ENCODE measurements at regions not wholly inside any gene's neighbourhood (a gene's known extent, or its start where the extent isn't known, plus 50 kb on each side); places are given as distances from the start of the nearest gene placed in this dataset.

GRCh38 chr5:118310401-118310800, 677.9 kb downstream of the DTWD2 start:
- Histone ChIP-seq H3K36me3 (no peaks in the 10 kb centered on the region), H3K4me1 (no peaks in the 10 kb centered on the region), H3K4me3 (no peak overlapping the region), H3K27me3 (replicated peaks in 1 of 7) (no peaks in the 10 kb centered on the region), H3K9me3 (no peaks in the 10 kb centered on the region), H3K27ac (no peak overlapping the region)
- intact Hi-C loops (cut with DNase I; ENCODE audit: low total_unique reads), result no loop called here
- no peak for DNase-seq
- 55 to 76% (median 72%) methylated on average over 3 of the region's 3 CpGs for WGBS, 5 donors
- TF ChIP-seq POLR2A (IDR thresholded peaks at IDR 0.05) (no peak), CTCF (IDR thresholded peaks at IDR 0.05 in 8 of 11, conservative IDR thresholded peaks at IDR 0.05 in 3 of 11) (no peak), POLR2AphosphoS5 (IDR thresholded peaks at IDR 0.05) (no peak)

GRCh38 chr5:118303296-118303695, 685.1 kb downstream of the DTWD2 start:
- H3K4me1 ChIP-seq, result no peaks in the 10 kb centered on the region
- no peak for DNase-seq
- H3K9me3 ChIP-seq, result no peaks in the 10 kb centered on the region
- no peak overlapping the region for H3K4me3 ChIP-seq
- WGBS, 5 donors, result 79 to 94% (median 84%) methylated on average over 2 of the region's 2 CpGs
- no peaks in the 10 kb centered on the region for H3K36me3 ChIP-seq
- TF ChIP-seq CTCF (IDR thresholded peaks at IDR 0.05 in 8 of 11, conservative IDR thresholded peaks at IDR 0.05 in 3 of 11), result no peak
- TF ChIP-seq POLR2AphosphoS5 (IDR thresholded peaks at IDR 0.05), result no peak
- no peak for TF ChIP-seq POLR2A (IDR thresholded peaks at IDR 0.05)
- no peak overlapping the region for H3K27ac ChIP-seq
- no peaks in the 10 kb centered on the region for H3K27me3 ChIP-seq (replicated peaks in 1 of 7)
- intact Hi-C loops (cut with DNase I; ENCODE audit: low total_unique reads), result no loop called here

GRCh38 chr5:118302786-118303185, 685.6 kb downstream of the DTWD2 start:
- Histone ChIP-seq H3K36me3 (no peaks in the 10 kb centered on the region), H3K9me3 (no peaks in the 10 kb centered on the region), H3K27ac (no peak overlapping the region), H3K4me1 (no peaks in the 10 kb centered on the region), H3K4me3 (no peak overlapping the region), H3K27me3 (replicated peaks in 1 of 7) (no peaks in the 10 kb centered on the region)
- no peak for TF ChIP-seq POLR2AphosphoS5 (IDR thresholded peaks at IDR 0.05)
- no peak for TF ChIP-seq CTCF (IDR thresholded peaks at IDR 0.05 in 8 of 11, conservative IDR thresholded peaks at IDR 0.05 in 3 of 11)
- no peak for TF ChIP-seq POLR2A (IDR thresholded peaks at IDR 0.05)
- WGBS, 5 donors, result 75 to 95% (median 82%) methylated on average over 1 of the region's 1 CpG
- DNase-seq, result no peak
- intact Hi-C loops (cut with DNase I; ENCODE audit: low total_unique reads), result no loop called here

GRCh38 chr5:118301696-118302095, 686.7 kb downstream of the DTWD2 start:
- Histone ChIP-seq H3K27me3 (replicated peaks in 1 of 7) (no peaks in the 10 kb centered on the region), H3K4me1 (no peaks in the 10 kb centered on the region), H3K9me3 (no peaks in the 10 kb centered on the region), H3K27ac (no peak overlapping the region), H3K4me3 (no peak overlapping the region), H3K36me3 (no peaks in the 10 kb centered on the region)
- DNase-seq, result no peak
- intact Hi-C loops (cut with DNase I; ENCODE audit: low total_unique reads), result no loop called here
- 81 to 92% (median 90%) methylated on average over 3 of the region's 3 CpGs for WGBS, 5 donors
- no peak for TF ChIP-seq CTCF (IDR thresholded peaks at IDR 0.05 in 8 of 11, conservative IDR thresholded peaks at IDR 0.05 in 3 of 11)
- TF ChIP-seq POLR2A (IDR thresholded peaks at IDR 0.05), result no peak
- no peak for TF ChIP-seq POLR2AphosphoS5 (IDR thresholded peaks at IDR 0.05)

Measured in spleen (tissue), 11 donors.